NCI-H82 treated with DMSO at 0.1 percent for 48 hours (cell line): ENCODE measurements at regions not wholly inside any gene's neighbourhood (a gene's known extent, or its start where the extent isn't known, plus 50 kb on each side); places are given as distances from the start of the nearest gene placed in this dataset.

ENCODE experiments used
- DNase-seq: peaks from one replicate; lab custom pipeline; 2025; ENCODE audit not compliant: unreplicated experiment; lab: John Stamatoyannopoulos, UW

DNA sequence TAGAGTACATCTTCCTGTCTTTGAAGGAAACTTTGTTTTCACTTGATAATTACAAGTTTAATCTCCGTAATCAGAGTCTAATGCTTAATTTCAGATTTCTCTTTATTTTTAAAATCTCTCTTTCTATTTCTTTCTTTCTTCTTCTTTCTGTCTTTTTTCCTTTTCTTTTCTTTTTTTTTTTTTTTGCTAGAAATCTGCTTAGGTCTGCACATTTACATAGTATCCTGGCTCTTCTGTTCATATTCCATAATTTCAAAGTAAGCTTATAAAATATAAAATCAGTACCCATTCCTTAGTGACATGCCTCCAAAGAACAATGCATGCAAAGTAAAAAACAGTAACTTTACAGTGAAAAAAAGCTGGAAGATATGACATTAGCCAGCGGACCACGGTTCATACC lies 601.7 kb upstream of the VSTM2A start:
- no peak for DNase-seq

- no peak for DNase-seq
Observed at GRCh38 chr7:53947732-53948131, 594.4 kb upstream of the VSTM2A start.

DNA sequence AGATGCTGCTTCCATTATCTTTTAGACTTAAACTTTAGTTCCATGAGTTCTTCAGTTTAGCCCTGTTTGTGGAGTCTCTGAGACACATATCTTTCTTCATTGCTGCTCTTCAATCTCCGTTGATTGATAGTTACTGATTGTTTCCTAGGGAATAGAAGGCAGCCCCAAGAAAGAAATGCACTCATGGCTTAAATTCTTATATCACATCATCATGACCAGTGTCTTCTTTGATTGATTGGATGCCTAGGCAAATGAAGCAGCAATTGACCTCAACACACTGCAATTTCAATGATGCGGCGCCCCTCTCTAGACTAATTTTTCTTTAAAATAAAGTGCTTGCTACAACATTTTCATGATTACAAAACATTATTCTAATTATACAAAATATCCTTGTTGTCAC lies 576.5 kb upstream of the VSTM2A start:
- DNase-seq: no peak

DNA sequence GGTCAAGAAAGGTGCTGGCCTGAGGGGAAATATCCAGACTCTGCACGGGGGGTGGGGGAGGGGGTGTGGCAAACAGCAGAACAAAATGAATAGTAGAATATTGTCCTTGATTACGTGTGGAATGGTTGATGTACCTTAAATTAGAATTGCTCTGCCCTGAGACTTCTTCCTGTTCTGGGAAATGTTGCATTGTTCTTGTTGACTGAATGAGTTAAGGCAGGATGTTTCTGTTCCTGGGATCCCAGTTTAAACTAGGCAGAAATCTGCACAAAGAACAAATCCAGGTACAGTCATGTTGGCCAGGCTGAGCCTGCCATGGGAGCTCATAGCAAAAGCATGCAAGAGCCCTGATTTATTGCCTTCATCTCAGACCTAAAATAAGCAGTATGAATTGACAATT lies 558.7 kb upstream of the VSTM2A start:
- no peak for DNase-seq

DNA sequence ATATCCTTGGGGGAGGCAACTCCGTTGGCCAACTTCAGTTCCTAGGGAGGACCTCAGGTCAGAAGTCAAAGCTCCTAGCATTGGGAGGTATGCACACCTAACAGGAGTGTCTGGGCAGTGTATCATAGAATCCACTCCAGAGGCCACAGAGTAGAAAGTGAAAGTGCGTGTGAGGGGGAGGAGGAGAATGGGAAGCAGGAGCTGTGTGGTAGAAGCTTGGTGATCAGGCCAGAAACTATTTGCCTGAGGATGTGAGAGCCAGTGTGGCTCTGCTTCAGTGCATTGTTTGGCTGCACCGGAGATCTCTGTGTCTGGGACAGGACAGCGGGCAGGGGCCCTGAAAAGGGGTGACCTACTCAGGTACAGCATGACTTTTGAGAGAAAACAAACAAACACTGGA lies 557.4 kb upstream of the VSTM2A start:
- no peak for DNase-seq

GRCh38 chr7:53988376-53988775 lies 553.8 kb upstream of the VSTM2A start:
- no peak for DNase-seq

- DNase-seq: no peak
Observed at GRCh38 chr7:53993224-53993623, 549.0 kb upstream of the VSTM2A start.

- DNase-seq: no peak
Observed at GRCh38 chr7:53996876-53997275, 545.3 kb upstream of the VSTM2A start.

DNA sequence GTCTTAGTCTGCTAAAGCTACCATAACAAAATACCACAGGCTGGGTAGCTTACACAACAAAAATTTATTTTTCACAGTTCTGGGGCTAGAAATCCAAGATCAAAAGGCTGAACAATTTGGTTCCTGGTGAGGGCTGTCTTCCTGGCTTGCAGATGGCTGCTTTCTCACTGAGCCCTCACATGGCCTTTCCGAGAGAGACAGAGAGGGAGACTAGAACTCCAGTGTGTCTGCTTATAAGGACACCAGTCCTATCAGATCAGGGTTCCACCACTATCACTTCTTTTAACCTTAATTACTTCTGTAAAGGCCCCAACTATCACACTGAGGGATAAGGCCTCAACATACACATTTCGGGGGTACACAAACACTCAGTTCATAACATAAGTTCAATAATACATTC lies 527.4 kb upstream of the VSTM2A start:
- no peak for DNase-seq

- no peak for DNase-seq
Observed at GRCh38 chr7:54015251-54015650, 526.9 kb upstream of the VSTM2A start.

DNA sequence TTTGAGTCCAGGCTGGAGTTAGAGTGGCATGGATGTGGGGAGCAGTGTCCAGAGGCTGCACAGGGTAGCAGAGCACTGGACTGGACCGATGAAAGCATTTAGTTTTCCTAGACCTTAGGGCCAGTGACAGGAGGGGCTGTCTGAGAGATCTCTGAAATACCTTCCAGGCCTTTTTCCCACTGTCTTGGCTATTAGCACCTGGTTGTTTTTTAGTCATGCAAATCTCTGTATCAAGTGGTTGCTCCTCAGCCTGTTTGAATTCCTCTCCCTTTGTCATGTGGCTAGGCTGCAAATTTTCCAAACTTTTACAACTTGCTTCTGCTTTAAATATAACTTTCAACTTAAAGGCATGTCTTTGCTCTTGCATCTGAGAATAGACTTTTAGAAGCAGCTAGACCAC lies 504.3 kb upstream of the VSTM2A start:
- no peak for DNase-seq

- no peak for DNase-seq
Observed at GRCh38 chr7:54060643-54061042, 481.5 kb upstream of the VSTM2A start.

DNA sequence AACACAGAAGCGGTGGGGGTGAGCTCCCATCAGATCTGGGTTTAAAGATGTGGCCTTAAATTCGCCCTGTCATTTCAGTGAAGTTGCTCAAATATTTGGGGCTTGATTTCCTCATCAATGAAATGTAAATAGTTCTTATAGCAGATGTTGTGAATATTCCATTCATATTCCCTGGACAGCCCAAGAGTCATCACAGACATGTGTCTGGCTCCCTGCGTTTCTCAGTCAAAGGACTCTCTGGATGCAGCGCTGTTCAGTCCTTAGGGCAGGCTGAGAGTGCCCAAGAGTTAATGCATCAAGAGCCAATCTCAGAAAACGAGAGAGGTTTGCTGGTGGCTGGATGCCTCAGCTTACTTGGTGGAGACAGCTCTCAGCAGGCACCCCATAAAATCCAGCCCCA lies 475.5 kb upstream of the VSTM2A start:
- DNase-seq: no peak

- no peak for DNase-seq
Observed at GRCh38 chr7:54069843-54070242, 472.3 kb upstream of the VSTM2A start.

- no peak for DNase-seq
Observed at GRCh38 chr7:54072710-54073109, 469.5 kb upstream of the VSTM2A start.

DNA sequence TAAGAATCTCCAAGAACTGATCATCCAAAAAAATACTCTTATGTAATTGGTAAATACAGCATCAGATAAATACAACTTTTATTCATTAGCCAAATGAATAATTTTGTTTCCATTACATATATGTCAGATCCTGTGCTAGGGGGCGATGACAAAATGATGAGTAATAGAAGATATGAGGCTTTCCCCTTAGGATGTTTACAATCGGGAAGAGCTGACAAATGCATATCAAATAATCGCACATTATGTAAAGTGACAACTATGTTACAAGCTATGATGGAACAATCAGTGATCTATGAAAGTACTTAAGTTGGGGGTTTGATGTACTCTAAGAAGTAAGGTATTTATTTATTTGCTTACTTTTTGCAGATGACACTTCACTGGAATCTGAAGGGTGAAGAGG lies 465.6 kb upstream of the VSTM2A start:
- DNase-seq: no peak

DNA sequence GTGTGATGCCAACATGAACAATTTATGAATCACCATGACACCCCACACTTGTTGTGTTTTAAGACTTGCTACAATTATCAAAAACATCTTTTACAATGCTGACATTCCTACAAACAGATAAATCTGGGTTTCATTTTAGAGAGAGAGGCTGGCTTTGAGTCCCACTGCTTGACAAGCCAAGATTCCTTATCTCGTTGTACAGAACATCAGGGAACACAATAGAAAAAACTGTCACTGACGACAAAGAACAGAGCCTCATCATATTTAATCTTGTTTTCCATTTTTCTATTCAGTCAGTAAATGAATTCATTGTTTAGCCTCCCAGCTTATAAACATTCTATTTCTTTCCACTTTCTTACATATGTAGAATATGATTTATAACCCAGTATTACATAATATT lies 461.6 kb upstream of the VSTM2A start:
- no peak for DNase-seq

GRCh38 chr7:54080971-54081370 lies 461.2 kb upstream of the VSTM2A start:
- no peak for DNase-seq

DNA sequence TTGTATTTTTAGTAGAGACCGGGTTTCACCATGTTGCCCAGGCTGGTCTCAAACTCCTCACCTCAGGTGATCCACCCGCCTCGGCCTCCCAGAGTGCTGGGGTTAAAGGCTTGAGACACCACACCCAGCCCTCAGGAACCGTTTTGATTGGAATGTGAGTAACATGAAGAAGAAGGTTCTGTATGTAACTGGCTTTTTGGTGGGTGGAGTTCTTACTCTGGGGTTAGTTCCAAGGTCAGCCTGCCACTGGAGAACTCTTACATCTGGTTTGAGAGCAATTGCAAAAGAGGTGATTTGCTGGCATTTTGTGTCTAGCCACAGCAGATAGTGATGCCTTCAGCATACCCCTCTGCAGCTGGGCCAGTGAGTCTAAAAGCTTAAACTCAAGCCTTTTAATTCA lies 457.8 kb upstream of the VSTM2A start:
- DNase-seq: no peak

- no peak for DNase-seq
Observed at GRCh38 chr7:54090652-54091213, 451.4 kb upstream of the VSTM2A start.

GRCh38 chr7:54091322-54091721 lies 450.9 kb upstream of the VSTM2A start:
- DNase-seq: no peak

DNA sequence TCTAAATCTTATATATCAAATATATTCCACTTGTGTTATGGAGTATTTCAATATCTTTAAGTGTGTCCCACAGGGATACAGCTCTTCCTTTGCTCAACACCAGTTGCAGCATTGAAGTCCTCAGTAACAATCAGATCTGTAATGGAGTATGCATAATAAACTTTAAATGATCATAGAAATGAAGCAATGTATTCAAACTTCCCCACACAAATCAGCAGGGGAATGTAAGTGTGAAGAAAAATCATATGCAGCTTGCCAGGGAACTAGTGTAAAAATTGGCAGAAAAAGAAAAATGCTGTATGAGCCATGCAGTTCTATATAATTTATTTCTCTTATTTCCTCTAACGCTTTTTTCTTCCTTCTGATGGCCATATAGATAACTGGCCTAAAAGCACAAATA lies 444.3 kb upstream of the VSTM2A start:
- DNase-seq: no peak

- DNase-seq: no peak
Observed at GRCh38 chr7:54109501-54109900, 432.7 kb upstream of the VSTM2A start.
